GM19438 (cell line): ENCODE measurements at regions not wholly inside any gene's neighbourhood (a gene's known extent, or its start where the extent isn't known, plus 50 kb on each side); places are given as distances from the start of the nearest gene placed in this dataset.

Source experiments
- ATAC-seq: cut with Tn5 transposase; IDR thresholded peaks from one replicate; pipeline ENCODE4 v1.9.1; 2021; ENCODE audit warnings: low read depth; ENCODE audit not compliant: unreplicated experiment

- ATAC-seq = no peak
Observed at GRCh38 chr16:64150193-64150592, 971.7 kb downstream of the CDH11 start.

- ATAC-seq = no peak
Observed at GRCh38 chr16:64149756-64150155, 972.1 kb downstream of the CDH11 start.

- no peak for ATAC-seq
Observed at GRCh38 chr16:64148356-64148755, 973.5 kb downstream of the CDH11 start.

- ATAC-seq = no peak
Observed at GRCh38 chr16:64147941-64148340, 973.9 kb downstream of the CDH11 start.

- ATAC-seq = no peak
Observed at GRCh38 chr16:64144617-64145016, 977.2 kb downstream of the CDH11 start.

- no peak for ATAC-seq
Observed at GRCh38 chr16:64138621-64139020, 983.2 kb downstream of the CDH11 start.

- no peak for ATAC-seq
Observed at GRCh38 chr16:64138006-64138405, 983.9 kb downstream of the CDH11 start.

- ATAC-seq = no peak
Observed at GRCh38 chr16:64136743-64137142, 985.1 kb downstream of the CDH11 start.

- ATAC-seq = no peak
Observed at GRCh38 chr16:64136314-64136713, 985.5 kb downstream of the CDH11 start.

GRCh38 chr16:64133366-64133765 lies 988.5 kb downstream of the CDH11 start:
- no peak for ATAC-seq

- ATAC-seq = no peak
Observed at GRCh38 chr16:64132759-64133361, 989.0 kb downstream of the CDH11 start.

GRCh38 chr16:64132190-64132589 lies 989.7 kb downstream of the CDH11 start:
- no peak for ATAC-seq

- ATAC-seq = no peak
Observed at GRCh38 chr16:64131423-64131822, 990.4 kb downstream of the CDH11 start.

GRCh38 chr16:64130140-64130539 lies 991.7 kb downstream of the CDH11 start:
- no peak for ATAC-seq

- no peak for ATAC-seq
Observed at GRCh38 chr16:64122177-64122576, 999.7 kb downstream of the CDH11 start.

GRCh38 chr16:64121473-64121872 lies 1000.4 kb downstream of the CDH11 start:
- ATAC-seq = no peak

- no peak for ATAC-seq
Observed at GRCh38 chr16:64116151-64116550, 1005.7 kb downstream of the CDH11 start.

GRCh38 chr16:64109241-64109640 lies 1012.6 kb downstream of the CDH11 start:
- no peak for ATAC-seq

- no peak for ATAC-seq
Observed at GRCh38 chr16:64102654-64103053, 1019.2 kb downstream of the CDH11 start.

- ATAC-seq = no peak
Observed at GRCh38 chr16:64098451-64098850, 1023.4 kb downstream of the CDH11 start.

GRCh38 chr16:64096689-64097088 lies 1025.2 kb downstream of the CDH11 start:
- ATAC-seq = no peak

GRCh38 chr16:64094992-64095634 lies 1026.8 kb downstream of the CDH11 start:
- ATAC-seq = no peak
